DOHH2 (cell line): ENCODE measurements at regions not wholly inside any gene's neighbourhood (a gene's known extent, or its start where the extent isn't known, plus 50 kb on each side); places are given as distances from the start of the nearest gene placed in this dataset.

Experiments
- H3F3A ChIP-seq: fragments of 200-600 bp; sonication (generic), shearing (Covaris generic); 2 replicates; pipeline ENCODE4 v1.6.0; 2016; ENCODE audit warnings: antibody characterized with exemption, mild to moderate bottlenecking; ENCODE audit not compliant: control insufficient read depth, insufficient read depth
- H3K27ac ChIP-seq: fragments of 200-600 bp; sonication (generic); 2 replicates; pipeline ENCODE4 v1.5.1; 2014; ENCODE audit warnings: low read depth, mild to moderate bottlenecking, low read length, moderate library complexity
- H3K27me3 ChIP-seq: fragments of 200-600 bp; sonication (generic); 2 replicates; pipeline ENCODE4 v1.6.1; 2014; ENCODE audit warnings: mild to moderate bottlenecking, low read length, mixed read lengths; ENCODE audit not compliant: control insufficient read depth
- H3K36me3 ChIP-seq: fragments of 200-600 bp; sonication (generic); 2 replicates; pipeline ENCODE4 v1.6.1; 2014; ENCODE audit warnings: mild to moderate bottlenecking, low read length, moderate library complexity, mixed read lengths; ENCODE audit not compliant: control insufficient read depth
- H3K4me1 ChIP-seq: fragments of 200-600 bp; sonication (generic); 2 replicates; pipeline ENCODE4 v1.6.1; 2014; ENCODE audit warnings: mild to moderate bottlenecking, low read length, mixed read lengths; ENCODE audit not compliant: control insufficient read depth
- H3K4me2 ChIP-seq: fragments of 200-600 bp; sonication (generic); 2 replicates; pipeline ENCODE4 v1.6.0; 2014; ENCODE audit warnings: mild to moderate bottlenecking, low read length, moderate library complexity
- H3K4me3 ChIP-seq: fragments of 200-600 bp; sonication (generic); 2 replicates; pipeline ENCODE4 v1.5.1; 2014; ENCODE audit warnings: mild to moderate bottlenecking, low read length, mixed read lengths
- H3K79me2 ChIP-seq: fragments of 200-600 bp; sonication (generic); 2 replicates; pipeline ENCODE4 v1.6.1; 2014; ENCODE audit warnings: mild to moderate bottlenecking, low read length, mixed read lengths; ENCODE audit not compliant: control insufficient read depth
- H3K9me2 ChIP-seq: fragments of 200-600 bp; sonication (generic); replicated peaks from 2 replicates; pipeline ENCODE4 v1.6.1; 2014; ENCODE audit warnings: mild to moderate bottlenecking, low read length, mixed read lengths; ENCODE audit not compliant: control insufficient read depth
- H3K9me3 ChIP-seq: fragments of 200-600 bp; sonication (generic); 2 replicates; pipeline ENCODE4 v1.6.1; 2014; ENCODE audit warnings: antibody characterized with exemption, low read length, mixed read lengths; ENCODE audit not compliant: control insufficient read depth, insufficient read depth
- H4K20me1 ChIP-seq: fragments of 200-600 bp; sonication (generic); 2 replicates; pipeline ENCODE4 v1.6.0; 2014; ENCODE audit warnings: low read depth, mild to moderate bottlenecking, antibody characterized with exemption, low read length, moderate library complexity; ENCODE audit not compliant: control insufficient read depth, insufficient read depth
- CTCF ChIP-seq: fragments of 200-600 bp; sonication (generic); IDR thresholded peaks from one replicate; pipeline ENCODE4 v1.5.1; 2014; ENCODE audit warnings: antibody characterized with exemption, mild to moderate bottlenecking, low read depth, low read length; ENCODE audit not compliant: poor library complexity, severe bottlenecking
- EZH2phosphoT487 ChIP-seq: fragments of 200-600 bp; sonication (generic); IDR thresholded peaks from 2 replicates; pipeline ENCODE4 v1.6.1; 2017; ENCODE audit warnings: borderline replicate concordance, mild to moderate bottlenecking, antibody characterized with exemption, low read length, moderate library complexity, mixed read lengths

GRCh38 chr6:100135977-100136376 is 142.0 kb upstream of the MCHR2 start:
- H3K9me2 ChIP-seq = no peaks in the 10 kb centered on the region
- H3K4me3 ChIP-seq = no peak overlapping the region
- no peaks in the 10 kb centered on the region for H3F3A ChIP-seq
- H3K79me2 ChIP-seq = no peaks in the 10 kb centered on the region
- no peaks in the 10 kb centered on the region for H3K36me3 ChIP-seq
- no peaks in the 10 kb centered on the region for H4K20me1 ChIP-seq
- H3K27ac ChIP-seq = no peak overlapping the region
- H3K27me3 ChIP-seq = no peaks in the 10 kb centered on the region
- no peaks in the 10 kb centered on the region for H3K9me3 ChIP-seq
- no peak overlapping the region for H3K4me2 ChIP-seq
- TF ChIP-seq EZH2phosphoT487 = no peak
- no peak for TF ChIP-seq CTCF
- no peaks in the 10 kb centered on the region for H3K4me1 ChIP-seq

- Histone ChIP-seq H3K4me3 (no peak overlapping the region), H3K27ac (no peak overlapping the region), H3K36me3 (no peaks in the 10 kb centered on the region), H3F3A (no peaks in the 10 kb centered on the region), H3K9me2 (no peaks in the 10 kb centered on the region), H3K4me2 (no peak overlapping the region), H3K9me3 (no peaks in the 10 kb centered on the region), H3K79me2 (no peaks in the 10 kb centered on the region), H4K20me1 (no peaks in the 10 kb centered on the region), H3K27me3 (no peaks in the 10 kb centered on the region), H3K4me1 (no peaks in the 10 kb centered on the region)
- TF ChIP-seq CTCF = no peak
- no peak for TF ChIP-seq EZH2phosphoT487
These were observed 140.7 kb upstream of the MCHR2 start for GRCh38 chr6:100134703-100135102.

DNA sequence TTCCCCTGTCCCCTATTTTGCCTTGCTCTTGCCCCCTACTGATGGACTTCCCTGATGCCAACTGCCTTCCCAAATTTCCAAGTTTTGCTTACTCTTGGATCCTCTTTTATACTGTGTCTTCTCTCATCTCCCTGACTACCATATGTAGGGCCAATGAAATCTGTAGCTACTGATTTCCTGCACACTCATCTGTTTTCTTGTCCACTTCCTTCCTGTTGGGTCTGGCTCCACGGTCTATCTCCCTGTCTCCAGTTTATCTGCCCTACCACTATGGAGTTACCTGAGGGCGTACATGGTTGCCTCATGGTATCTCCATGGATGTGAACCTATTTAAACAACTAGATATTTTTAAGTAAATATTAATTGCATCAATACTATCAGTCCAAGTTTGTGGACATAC is 140.3 kb upstream of the MCHR2 start:
- TF ChIP-seq CTCF (no peak), EZH2phosphoT487 (no peak)
- Histone ChIP-seq H3K4me3 (no peak overlapping the region), H3K9me2 (no peaks in the 10 kb centered on the region), H3K79me2 (no peaks in the 10 kb centered on the region), H3K4me1 (no peaks in the 10 kb centered on the region), H3K27me3 (no peaks in the 10 kb centered on the region), H3K36me3 (no peaks in the 10 kb centered on the region), H4K20me1 (no peaks in the 10 kb centered on the region), H3K27ac (no peak overlapping the region), H3F3A (no peaks in the 10 kb centered on the region), H3K4me2 (no peak overlapping the region), H3K9me3 (no peaks in the 10 kb centered on the region)

DNA sequence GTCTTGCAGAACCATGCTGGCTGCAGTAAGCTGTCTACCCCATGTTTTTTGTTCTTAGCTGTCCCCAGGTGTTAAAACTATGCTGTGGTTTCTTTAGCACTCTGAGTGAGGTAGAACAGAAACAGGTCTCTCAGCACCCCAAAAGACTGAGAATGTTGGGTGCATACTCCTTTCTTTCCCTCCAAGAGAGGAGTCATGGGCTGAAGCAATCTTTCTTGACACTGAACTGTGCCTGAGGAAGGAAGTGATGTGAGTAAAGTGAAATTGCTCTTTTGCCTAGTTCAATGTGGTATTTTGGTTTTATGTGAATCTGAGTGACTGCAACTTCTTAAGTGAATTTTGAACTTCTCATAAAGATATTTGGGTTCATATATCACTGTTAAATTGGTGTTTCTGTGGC is 138.0 kb upstream of the MCHR2 start:
- no peaks in the 10 kb centered on the region for H4K20me1 ChIP-seq
- no peaks in the 10 kb centered on the region for H3K36me3 ChIP-seq
- no peak overlapping the region for H3K27ac ChIP-seq
- H3K4me2 ChIP-seq = no peak overlapping the region
- H3K79me2 ChIP-seq = no peaks in the 10 kb centered on the region
- no peak overlapping the region for H3K4me3 ChIP-seq
- no peaks in the 10 kb centered on the region for H3K9me3 ChIP-seq
- H3K9me2 ChIP-seq = no peaks in the 10 kb centered on the region
- H3K4me1 ChIP-seq = no peaks in the 10 kb centered on the region
- H3K27me3 ChIP-seq = peaks cover 2% of the 10 kb centered on the region; the same call in 1 of the 2 replicates
- no peaks in the 10 kb centered on the region for H3F3A ChIP-seq
- TF ChIP-seq EZH2phosphoT487 (no peak), CTCF (no peak)
